Stimulated activated CD8-positive, alpha-beta memory T cell treated with anti-CD3 and anti-CD28 coated beads, Interleukin-15, amount 100 ng/mL, for 24 hours (primary cell): ENCODE measurements at regions not wholly inside any gene's neighbourhood (a gene's known extent, or its start where the extent isn't known, plus 50 kb on each side); places are given as distances from the start of the nearest gene placed in this dataset.

Source experiments
- DNase-seq: peaks from one replicate; pipeline ENCODE4 v3.0.0-alpha.2; 2020; ENCODE audit warnings: low read depth

- no peak for DNase-seq
Measured at GRCh38 chr2:235358981-235359471, 134.8 kb upstream of the AGAP1 start.

- no peak for DNase-seq
Measured at GRCh38 chr2:235360446-235360845, 133.4 kb upstream of the AGAP1 start.

- no peak for DNase-seq
Measured at GRCh38 chr2:235365743-235366142, 128.1 kb upstream of the AGAP1 start.

GRCh38 chr2:235366390-235366789 is 127.5 kb upstream of the AGAP1 start:
- no peak for DNase-seq

GRCh38 chr2:235366807-235367206 is 127.0 kb upstream of the AGAP1 start:
- DNase-seq = no peak

- no peak for DNase-seq
Measured at GRCh38 chr2:235371018-235371417, 122.8 kb upstream of the AGAP1 start.

GRCh38 chr2:235373171-235373570 is 120.7 kb upstream of the AGAP1 start:
- no peak for DNase-seq

- DNase-seq = no peak
Measured at GRCh38 chr2:235377176-235377575, 116.7 kb upstream of the AGAP1 start.

- DNase-seq = no peak
Measured at GRCh38 chr2:235378246-235378645, 115.6 kb upstream of the AGAP1 start.

- DNase-seq = no peak
Measured at GRCh38 chr2:235378944-235379343, 114.9 kb upstream of the AGAP1 start.

GRCh38 chr2:235381261-235381912 is 112.5 kb upstream of the AGAP1 start:
- DNase-seq = no peak

GRCh38 chr2:235382179-235382578 is 111.7 kb upstream of the AGAP1 start:
- DNase-seq = no peak

GRCh38 chr2:235382601-235383000 is 111.2 kb upstream of the AGAP1 start:
- no peak for DNase-seq

- no peak for DNase-seq
Measured at GRCh38 chr2:235383272-235383843, 110.5 kb upstream of the AGAP1 start.

GRCh38 chr2:235384624-235385023 is 109.2 kb upstream of the AGAP1 start:
- DNase-seq = no peak

- no peak for DNase-seq
Measured at GRCh38 chr2:235389626-235390025, 104.2 kb upstream of the AGAP1 start.

- no peak for DNase-seq
Measured at GRCh38 chr2:235390108-235390815, 103.6 kb upstream of the AGAP1 start.

- no peak for DNase-seq
Measured at GRCh38 chr2:235390816-235391194, 103.0 kb upstream of the AGAP1 start.

- no peak for DNase-seq
Measured at GRCh38 chr2:235391921-235392615, 101.8 kb upstream of the AGAP1 start.

- no peak for DNase-seq
Measured at GRCh38 chr2:235394278-235394828, 99.5 kb upstream of the AGAP1 start.

GRCh38 chr2:235396071-235396846 is 97.6 kb upstream of the AGAP1 start:
- no peak for DNase-seq

- no peak for DNase-seq
Measured at GRCh38 chr2:235398321-235398720, 95.5 kb upstream of the AGAP1 start.
